Upper lobe of left lung (tissue), 4 donors: ENCODE measurements at regions not wholly inside any gene's neighbourhood (a gene's known extent, or its start where the extent isn't known, plus 50 kb on each side); places are given as distances from the start of the nearest gene placed in this dataset.

Experiments
- EP300 ChIP-seq, 4 donors: sonication (generic); formaldehyde crosslinking; IDR thresholded peaks; one replicate each; pipeline ENCODE4 v1.5.1; 2017; ENCODE audit warnings: antibody characterized with exemption in 4 of 4, control low read depth in 2 of 4
- POLR2AphosphoS5 ChIP-seq, 2 donors: sonication (generic); formaldehyde crosslinking; IDR thresholded peaks; one replicate each; pipeline ENCODE4 v1.5.1; 2017; ENCODE audit warnings: antibody characterized with exemption in 2 of 2
- TF ChIP-seq, protein P1 (sequence below), 6 experiments: fragments of 450-650 bp in 4 of 6; fragments of 200-600 bp in 2 of 6; sonication (generic) in 2 of 6; IDR thresholded peaks; one replicate each; pipeline ENCODE4 v1.5.1; 2016 to 2019; ENCODE audit warnings: antibody characterized with exemption in 6 of 6

DNA sequence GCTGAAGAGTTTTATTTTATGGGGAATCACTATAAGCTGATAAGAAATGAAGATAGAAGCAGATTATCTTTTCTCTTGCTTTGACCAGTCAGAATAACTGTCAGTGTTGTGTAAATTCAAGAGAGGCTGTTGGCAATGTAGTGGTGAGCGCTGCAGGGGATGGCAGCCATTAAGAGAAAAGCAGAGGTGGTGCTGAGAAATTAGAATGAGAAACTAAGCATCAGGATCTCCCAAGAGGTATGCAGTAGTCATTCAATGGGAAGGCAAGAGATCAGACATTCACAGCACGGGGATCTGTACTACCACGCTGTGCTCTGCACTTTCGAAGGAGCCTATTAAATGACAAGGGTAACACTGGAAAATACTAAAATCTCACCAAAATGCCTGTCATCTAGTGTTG, 768.5 kb upstream of the ACO1 start:
- TF ChIP-seq, protein P1, sequence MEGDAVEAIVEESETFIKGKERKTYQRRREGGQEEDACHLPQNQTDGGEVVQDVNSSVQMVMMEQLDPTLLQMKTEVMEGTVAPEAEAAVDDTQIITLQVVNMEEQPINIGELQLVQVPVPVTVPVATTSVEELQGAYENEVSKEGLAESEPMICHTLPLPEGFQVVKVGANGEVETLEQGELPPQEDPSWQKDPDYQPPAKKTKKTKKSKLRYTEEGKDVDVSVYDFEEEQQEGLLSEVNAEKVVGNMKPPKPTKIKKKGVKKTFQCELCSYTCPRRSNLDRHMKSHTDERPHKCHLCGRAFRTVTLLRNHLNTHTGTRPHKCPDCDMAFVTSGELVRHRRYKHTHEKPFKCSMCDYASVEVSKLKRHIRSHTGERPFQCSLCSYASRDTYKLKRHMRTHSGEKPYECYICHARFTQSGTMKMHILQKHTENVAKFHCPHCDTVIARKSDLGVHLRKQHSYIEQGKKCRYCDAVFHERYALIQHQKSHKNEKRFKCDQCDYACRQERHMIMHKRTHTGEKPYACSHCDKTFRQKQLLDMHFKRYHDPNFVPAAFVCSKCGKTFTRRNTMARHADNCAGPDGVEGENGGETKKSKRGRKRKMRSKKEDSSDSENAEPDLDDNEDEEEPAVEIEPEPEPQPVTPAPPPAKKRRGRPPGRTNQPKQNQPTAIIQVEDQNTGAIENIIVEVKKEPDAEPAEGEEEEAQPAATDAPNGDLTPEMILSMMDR (IDR thresholded peaks at IDR 0.05): no peak
- TF ChIP-seq EP300 (IDR thresholded peaks at IDR 0.05): no peak
- no peak for TF ChIP-seq POLR2AphosphoS5 (IDR thresholded peaks at IDR 0.05)
